ENCODE measurements at regions not wholly inside any gene's neighbourhood (a gene's known extent, or its start where the extent isn't known, plus 50 kb on each side); places are given as distances from the start of the nearest gene placed in this dataset.

DNA sequence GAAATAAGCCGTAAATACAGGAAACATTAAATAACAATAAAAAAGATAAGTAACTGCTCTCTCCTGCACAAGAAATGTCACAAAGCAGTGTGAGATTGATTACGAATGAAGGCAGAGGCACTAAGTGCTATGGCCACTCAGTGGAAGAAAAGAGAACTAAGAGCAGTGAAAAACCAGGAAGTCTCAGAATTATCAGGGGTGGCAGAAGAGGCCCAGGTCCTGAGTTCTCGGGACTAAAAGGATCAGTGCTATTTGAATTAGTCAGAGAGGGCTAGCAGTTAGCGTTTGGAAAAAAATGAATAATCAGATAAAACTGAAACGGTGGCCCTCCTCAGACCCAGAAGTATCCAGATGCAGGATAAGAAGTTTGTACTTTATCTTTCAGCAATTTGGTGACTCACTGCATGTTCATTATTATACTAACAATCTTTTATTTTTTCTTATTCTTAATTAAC, 367.1 kb downstream of the ZEB2 start:
- DNase-seq, result no peak

DNA sequence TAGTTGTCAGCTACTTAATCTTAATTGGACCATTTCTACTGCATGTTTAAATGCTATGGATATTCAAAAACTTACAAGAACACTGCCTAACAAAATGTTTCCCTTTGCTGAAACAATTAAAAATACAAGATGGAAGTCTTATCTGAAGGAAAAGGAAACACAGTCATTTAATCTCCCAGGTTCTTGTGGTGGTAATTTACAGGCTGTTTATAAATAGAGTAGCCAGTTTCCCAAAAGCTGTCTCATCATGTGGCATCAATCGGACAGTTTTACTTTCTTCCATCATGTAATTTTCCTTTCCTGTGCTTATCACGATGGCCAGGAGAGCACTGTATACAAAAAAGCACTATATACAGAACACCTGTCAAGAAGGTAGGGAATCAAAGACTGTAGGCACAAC, 368.1 kb downstream of the ZEB2 start:
- no peak for DNase-seq

DNA sequence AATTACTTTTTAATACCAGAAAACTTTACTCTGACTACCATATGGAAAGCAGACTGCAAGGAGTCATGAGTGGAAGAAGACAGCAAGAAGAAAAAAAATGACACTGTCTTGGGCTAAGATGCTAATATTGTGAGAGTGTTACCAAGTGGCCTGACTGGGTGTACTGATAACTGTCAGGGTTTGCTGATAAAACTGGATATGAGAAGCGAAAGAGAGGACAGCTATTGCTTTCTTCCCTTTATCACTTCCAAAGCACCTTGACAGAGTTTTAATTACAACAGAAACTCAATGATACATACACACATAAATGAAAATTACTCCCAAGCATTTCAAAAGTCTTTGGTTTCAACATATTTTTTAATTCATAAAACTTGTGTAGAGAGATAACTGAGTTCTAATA, 368.5 kb downstream of the ZEB2 start:
- DNase-seq, result no peak

DNA sequence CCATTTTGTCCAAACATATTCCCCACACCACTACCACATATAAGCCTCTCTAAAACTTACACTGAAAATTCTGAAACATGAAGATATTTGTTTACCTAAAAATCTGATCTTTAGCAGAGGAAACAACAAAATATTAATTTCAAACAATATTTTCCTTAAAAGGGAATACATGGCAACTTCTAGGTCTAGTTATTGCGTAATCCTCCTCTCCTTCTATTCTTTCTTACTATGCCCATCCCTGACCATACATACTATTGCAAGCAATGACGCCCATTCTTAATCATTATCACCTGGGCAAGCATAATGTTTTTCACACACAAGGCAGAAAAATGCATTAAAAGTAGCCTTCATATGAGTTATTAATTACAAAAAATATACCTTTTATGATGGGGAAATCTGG, 372.6 kb downstream of the ZEB2 start:
- DNase-seq, result no peak

DNA sequence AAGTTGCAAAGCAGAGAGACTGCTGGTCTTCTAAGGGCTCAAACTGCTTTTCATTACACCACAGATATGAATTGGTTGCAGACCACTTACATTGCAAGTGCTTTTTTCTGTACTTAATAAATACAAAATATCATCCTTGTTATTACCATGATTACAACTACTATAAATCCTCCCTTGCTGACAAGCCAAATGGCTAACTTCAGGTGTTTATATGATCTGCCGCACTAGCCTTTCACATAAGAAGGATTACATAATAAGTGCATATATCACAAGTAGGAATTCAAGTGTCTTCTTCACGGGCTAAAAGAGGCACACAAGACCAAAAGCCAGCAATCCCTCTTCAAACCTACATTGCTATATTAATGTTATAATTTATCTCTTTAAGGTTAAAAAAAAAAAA, 373.0 kb downstream of the ZEB2 start:
- DNase-seq, result no peak

DNA sequence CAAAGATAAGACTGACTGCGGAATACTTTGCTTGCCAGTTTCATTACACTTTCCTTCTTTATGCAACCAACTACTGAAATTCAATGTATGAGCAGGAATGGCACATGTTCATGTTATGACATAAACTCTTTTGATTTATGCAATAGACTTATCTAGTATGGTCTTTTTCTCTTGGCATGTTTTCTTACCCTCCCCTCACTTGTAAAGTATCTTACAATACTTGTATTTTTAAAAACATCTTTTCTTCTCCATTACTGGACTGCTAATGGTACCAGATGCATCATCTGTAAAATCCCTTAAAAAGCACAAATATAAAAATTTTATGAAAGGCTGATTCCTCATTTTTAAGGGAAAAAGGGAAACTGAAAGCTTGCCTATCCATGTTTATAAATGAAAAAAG, 373.8 kb downstream of the ZEB2 start:
- no peak for DNase-seq

DNA sequence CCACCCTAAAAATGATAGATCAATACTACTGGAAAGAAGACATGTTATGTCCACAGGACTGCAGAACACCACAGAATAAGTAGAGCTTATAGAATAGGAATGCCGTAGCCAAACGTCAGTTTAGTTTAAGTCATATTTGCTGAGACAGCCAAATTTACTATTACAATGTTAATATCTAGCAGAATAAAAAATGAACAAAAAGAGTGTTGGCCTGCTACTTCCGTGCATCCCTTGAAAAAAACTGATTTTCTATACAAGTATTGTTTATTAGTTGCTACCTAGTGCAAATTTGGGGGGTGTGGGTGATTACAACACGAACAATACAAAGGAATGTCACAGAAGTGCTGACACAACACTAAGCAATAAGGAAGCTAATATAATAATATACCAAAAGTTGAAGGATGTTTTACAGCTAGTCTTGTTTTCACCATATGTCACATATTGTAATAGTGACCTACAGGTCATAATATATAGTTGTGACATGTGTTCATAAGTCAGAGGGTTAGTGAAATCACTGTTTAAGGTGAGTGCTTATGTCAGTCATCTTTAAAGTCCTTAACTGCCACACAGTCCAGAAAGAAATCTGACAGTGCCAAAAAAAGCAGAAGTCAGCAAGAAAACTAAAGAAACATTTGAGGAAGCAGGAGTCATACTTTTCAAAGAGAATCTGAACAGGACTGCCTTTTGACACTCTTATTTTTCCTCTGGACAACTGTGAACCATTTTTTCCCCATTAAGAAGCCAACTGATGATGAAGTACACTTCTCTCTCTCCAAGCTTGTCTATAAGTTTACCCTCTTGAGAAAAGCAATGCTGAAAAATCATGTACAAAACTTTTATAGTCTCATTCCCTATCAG, 376.4 kb downstream of the ZEB2 start:
- DNase-seq, result no peak

DNA sequence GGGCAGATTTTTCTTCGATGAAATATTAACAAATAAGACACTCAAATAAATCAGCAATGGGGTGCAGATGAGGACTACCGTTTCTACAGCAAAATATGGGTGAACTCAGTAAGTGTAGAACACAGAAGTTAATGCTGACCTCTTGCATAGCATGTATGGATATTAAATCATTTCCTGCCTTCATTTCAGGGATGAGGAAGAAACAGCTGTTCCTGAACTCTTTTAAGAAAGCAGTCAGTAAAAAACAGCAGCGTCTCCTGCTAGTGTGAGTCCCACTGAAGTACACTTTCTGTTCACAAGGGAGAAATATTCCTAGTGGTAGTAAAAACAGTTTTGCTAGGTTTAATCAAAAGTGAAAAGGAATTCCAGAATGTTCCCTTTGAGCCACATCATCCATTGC, 379.0 kb downstream of the ZEB2 start:
- no peak for DNase-seq

DNA sequence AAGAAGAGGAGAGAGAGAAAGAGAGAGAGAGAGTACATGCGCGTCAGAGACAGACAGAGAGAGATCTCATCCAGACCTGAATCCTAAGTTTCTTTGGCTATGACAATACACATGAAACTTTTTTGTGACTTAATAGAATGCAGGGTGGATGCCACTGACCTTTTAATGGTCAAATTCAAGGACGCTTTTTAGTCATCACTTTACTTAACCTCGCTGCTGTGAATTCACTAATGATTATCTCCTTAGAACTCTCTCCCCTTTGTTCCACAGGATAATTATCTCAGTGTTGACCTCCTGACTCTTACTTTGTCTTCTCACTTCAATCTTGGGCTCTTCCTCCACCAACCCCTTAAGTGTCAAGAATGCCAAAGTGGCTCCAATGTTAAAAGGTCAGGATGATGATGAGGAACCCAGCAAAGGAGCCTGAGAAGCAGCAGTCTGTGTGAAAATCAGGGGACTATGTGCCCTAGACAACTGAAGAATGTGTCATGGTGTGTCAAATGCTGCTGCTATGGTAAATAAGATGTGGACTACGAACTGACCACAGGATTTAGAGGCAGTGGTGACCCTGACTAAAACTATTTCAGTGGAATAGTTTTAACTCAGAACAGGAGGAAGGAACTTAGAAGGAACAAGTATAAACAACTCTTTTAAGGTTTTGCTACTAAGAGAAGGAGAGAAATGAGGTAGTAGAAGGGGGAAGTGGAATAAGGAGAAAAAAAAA, 382.1 kb downstream of the ZEB2 start:
- no peak for DNase-seq

DNA sequence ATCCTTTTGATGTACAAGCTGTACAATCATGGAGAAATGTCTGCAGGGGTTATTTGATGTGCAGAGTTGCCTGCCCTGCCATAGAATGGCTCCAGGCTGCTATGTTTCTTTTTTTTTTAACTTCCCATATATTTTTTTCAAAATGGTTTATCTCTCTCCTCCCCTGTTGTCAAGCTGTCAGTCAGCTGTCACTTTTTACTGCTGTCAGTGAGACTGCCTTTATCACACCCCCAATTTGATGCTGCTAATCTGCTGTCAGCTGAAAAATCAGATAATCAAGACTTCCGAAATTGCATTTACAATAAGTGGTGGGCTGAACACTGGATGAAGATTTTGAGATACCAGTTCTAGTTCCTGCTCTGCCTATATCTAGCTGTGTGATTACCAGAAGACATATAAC, 382.6 kb downstream of the ZEB2 start:
- no peak for DNase-seq

DNA sequence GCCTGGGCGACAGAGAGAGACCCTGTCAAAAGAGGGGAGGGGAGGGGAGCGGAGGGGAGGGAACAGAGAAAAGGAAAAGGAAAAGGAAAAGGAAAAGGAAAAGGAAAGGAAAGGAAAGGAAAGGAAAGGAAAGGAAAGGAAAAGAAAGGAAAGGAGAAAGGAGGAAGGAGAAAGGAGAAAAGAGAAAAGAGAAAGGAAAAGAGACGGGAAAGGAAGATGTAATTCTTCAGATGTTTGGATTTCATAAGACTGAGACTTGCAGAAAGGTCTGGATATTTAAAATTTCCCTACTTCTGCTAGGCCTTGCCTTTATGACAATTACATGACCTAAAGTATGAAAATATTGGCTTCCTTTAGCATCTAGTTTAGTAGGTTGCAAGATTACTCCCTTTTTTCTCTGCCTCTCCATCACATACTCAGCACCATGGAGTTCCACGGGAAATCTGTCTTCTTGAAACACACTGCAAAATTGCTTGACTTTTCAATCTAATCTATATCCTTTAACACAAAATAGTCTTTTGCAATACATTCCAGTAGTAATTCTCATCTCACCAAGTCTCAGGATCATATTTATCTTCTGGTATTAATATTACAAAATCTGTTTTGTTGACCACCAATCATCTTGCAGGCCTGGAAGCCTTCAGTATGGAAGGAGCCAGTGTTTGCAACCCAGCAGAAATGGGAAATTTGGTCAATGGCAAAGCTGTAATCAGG, 383.5 kb downstream of the ZEB2 start:
- DNase-seq, result no peak

DNA sequence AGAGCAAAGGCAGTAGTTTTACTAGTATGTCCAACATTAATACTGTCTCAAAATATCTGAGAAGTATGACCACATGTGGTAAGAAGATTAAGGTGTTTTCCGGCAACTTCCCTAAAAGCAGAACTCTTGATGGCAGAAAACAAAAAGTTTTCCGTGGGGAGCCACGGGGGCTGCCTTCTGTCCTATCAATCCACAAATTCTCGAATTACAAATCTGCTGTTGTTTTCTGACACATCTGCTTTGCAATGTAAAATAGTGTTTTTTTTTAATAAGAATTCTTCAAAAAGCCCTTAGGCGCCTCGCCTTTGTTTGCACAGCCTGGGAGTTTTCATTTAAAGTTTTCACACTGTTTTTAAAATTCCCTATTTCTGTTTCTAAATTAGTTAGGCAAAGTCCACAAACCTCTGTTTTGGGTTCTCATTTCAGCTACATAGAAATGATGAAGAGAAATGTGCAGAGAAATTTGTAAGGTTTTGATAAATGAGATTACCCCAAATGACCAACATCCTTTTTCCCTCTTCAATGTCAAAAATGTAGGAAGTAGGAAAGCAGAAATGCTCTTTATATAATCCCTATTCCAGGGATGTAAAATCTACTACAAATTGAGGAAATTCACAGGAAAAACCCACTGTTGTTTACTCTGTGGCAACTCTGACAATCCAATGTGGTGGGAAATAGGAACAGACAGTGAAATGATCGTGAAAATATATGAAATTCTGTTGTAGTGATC, 385.8 kb downstream of the ZEB2 start:
- DNase-seq, result no peak

DNA sequence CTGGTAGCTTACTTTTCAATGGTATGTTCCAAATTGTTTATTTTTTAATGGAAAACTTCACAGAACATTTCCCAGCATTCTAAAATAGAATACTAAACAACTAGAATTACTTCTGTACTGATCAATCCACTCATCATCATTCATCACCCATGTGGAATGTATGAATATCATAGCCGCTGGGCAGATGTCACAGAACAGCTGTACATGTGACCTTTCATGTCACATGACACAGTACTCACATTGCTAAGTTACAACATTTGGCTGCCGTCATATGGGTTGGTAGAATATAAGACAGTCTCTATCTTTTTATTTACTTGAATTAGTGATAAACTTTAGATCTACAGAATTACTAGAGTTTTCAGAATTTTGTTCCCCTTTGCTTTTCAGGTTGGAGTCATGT, 387.6 kb downstream of the ZEB2 start:
- no peak for DNase-seq

DNA sequence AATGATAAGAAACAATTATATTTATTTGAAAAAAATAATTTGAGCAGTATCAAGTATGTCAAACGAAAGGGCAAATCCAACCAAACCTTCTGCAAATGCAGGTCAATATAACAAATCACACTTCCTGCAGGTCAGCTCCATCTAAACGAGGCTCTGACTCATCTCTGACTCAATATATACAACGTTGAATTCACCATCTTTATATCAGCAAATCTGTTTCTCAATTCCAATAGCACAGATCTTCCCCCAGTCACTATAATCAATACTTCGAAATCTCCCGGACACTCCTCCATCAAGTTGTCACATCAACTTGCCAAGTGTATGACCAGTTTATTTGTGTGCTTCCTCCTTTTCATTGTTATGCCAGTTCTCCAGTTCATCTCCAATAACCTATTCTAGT, 388.9 kb downstream of the ZEB2 start:
- DNase-seq, result no peak

DNA sequence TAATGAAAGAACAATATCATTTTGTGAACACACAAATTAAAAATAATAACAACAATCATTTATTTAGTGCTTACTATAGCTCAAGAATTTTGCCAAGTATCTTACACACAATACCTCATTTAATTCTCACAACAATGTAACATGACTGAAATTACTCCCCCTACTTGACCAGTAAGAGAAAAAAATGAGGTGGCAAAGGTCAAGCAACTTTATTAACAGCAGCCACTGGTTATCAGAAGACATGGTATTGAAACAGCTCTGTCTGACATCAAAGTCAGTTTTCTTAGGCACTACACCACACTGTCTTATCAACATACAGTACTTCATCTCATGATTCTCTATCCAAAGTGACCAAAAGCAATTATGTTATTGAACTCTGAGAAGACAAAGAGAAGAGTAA, 389.4 kb downstream of the ZEB2 start:
- DNase-seq, result no peak

DNA sequence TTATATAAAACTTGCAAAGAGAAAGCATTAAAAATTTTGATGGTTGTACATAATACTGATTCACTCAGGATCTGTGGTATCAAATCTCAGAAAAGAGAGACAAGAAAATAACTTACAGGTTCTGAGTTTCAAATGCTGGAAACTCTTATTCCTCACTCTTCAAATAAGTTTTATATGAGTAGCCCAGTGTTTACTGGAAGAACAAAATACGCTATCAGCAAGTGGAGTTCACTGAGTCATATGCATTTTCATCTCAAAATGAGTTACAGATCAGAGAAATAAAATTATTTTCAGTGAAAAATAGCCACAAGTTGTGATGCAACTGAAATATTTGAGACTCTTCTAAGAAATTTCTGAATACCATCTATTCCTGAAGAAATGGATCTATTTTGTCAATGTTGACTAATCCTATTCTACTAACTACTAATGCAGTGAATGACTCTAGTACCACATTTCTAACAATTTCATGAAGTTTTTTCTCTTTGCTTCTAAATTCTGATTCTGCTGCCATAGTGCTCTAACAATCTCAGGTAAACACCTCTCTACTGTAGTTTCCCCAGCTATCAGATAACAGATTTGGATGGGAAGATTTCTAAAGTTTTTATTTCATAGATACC, 391.7 kb downstream of the ZEB2 start:
- no peak for DNase-seq

DNA sequence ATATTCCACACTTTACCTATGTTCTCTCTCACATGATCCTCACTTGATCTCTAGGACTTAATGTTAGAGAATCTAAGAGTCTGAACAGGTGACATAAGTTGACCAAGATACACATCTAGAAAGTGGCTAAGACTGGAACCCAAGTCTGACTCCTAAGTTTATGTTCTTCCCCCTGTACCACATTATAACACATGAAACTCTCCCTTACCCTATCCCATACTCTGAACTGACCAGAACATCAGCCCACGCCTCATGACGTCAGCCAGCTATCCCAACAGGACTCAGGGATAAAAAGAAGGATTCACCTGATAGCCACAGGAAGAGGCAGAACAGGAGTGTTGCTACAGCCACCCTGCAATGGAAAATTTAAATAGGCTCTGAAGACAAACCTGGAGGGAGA, 392.2 kb downstream of the ZEB2 start:
- DNase-seq, result no peak

DNA sequence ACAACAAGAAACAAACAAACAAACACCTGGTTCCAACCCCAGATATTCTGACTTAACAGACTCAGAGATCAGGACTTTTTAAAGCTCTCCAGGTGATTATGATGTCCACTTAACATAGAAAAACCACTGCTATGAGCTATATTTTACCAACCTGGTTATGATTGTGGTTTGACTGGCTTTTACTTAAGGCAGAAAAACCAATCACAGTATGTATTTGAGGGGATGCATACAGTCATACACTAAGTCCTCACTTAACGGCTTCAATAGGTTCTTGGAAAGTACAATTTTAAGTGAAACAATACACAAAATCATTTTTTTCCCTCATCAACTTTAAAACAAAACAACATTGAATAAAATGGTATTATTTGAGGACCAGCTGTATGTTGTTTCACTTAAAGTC, 393.6 kb downstream of the ZEB2 start:
- no peak for DNase-seq

DNA sequence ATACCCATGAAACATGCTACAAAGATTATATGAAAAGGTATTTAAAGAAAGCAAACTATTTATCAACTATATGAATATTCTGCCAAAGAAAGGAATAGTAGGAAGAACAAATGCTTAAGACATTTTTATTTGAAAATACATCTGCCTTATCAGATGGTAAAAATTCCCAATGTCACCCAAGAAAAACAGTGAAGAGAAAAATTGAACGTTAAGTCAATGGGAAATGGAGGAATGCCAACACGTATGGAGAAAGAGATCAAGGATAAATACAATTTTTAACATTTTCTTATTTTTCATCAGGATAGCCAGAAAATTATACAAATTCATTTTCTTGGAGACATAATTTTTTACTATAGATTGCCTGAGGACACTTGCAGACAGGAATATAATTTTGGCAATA, 394.2 kb downstream of the ZEB2 start:
- DNase-seq, result no peak

DNA sequence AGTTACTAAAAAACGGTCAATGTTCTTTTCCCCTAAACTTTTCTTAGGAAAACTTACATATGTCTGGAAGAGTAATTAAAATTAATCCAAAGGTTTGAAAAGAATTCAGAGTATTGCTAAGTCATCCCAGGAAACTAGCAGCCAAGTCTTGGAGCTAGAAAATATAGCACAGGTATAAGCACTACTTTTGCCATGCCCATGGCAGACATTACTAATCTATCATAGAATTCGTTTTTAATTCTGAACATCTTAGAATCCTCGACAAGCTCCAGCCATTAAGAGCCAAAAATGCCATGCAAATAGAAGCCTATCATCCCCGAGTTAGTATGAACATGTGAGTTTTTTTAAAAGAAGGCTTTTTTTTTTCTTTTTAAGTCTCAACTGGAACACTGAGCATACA, 395.0 kb downstream of the ZEB2 start:
- no peak for DNase-seq

DNA sequence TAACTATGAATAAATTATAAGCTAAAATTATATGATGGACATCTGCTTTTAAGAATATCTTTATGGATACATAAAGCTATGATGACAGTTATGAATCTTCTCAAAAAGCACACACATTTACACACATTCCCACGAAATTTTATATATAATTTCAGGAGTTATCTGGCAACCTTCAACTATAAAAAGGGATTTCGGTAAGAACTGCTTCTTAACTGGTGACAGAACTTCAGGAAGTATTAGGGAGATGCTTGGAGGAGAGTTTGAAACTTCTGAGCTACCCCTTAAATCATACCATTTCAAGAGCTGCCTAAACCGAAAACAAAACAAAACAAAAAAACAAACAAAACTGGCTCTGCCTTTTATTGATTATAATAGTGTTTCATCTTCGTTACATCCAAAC, 399.4 kb downstream of the ZEB2 start:
- no peak for DNase-seq

DNA sequence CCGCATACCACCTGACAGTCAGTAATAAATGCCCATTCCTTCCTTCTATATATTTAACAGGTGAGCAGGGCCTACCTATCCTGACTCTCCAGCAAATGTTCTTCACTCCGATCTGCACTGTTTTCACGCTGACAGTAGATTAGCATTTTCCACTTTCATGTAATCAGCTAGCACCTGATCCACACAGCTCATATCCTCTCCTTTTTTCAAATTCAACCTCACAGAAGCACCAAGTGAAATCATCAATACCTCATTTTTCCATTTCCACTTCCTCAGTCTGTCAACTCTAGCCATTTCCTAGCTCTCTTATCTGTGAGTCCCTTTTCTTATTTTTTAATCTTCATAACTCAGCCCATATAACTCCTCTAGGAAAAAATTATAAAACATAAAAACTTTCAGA, 402.8 kb downstream of the ZEB2 start:
- DNase-seq, result no peak
